B cell (primary cell): ENCODE measurements at regions not wholly inside any gene's neighbourhood (a gene's known extent, or its start where the extent isn't known, plus 50 kb on each side); places are given as distances from the start of the nearest gene placed in this dataset.
"Not testable (repeated sequence)": the region's sequence is repeated elsewhere in the genome, so short reads cannot be mapped to it uniquely, and the experiment has no call there.

Experiments
- EZH2 ChIP-seq: IDR thresholded peaks from 2 replicates; pipeline ENCODE4 v1.6.1; 2012; ENCODE audit warnings: borderline replicate concordance, low read depth, mild to moderate bottlenecking, moderate library complexity, low read length; ENCODE audit not compliant: insufficient read depth, poor library complexity, severe bottlenecking
- TF ChIP-seq, protein P1 (sequence below): fragments of 200-600 bp; IDR thresholded peaks from one replicate; pipeline ENCODE4 v1.8.0; 2022; ENCODE audit warnings: antibody characterized with exemption, mild to moderate bottlenecking

DNA sequence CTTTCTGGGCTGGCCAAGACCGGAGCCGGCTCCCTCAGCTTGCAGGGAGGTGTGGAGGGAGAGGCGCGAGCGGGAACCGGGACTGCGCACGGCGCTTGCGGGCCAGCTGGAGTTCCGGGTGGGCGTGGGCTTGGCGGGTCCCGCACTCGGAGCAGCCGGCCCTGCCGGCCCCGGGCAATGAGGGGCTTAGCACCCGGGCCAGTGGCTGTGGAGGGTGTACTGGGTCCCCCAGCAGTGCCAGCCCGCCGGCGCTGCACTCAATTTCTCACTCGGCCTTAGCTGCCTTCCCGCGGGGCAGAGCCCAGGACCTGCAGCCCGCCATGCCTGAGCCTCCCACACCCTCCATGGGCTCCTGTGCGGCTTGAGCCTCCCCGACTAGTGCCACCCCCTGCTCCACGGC is 61.9 kb upstream of the EEF1E1 start:
- TF ChIP-seq, protein P1, sequence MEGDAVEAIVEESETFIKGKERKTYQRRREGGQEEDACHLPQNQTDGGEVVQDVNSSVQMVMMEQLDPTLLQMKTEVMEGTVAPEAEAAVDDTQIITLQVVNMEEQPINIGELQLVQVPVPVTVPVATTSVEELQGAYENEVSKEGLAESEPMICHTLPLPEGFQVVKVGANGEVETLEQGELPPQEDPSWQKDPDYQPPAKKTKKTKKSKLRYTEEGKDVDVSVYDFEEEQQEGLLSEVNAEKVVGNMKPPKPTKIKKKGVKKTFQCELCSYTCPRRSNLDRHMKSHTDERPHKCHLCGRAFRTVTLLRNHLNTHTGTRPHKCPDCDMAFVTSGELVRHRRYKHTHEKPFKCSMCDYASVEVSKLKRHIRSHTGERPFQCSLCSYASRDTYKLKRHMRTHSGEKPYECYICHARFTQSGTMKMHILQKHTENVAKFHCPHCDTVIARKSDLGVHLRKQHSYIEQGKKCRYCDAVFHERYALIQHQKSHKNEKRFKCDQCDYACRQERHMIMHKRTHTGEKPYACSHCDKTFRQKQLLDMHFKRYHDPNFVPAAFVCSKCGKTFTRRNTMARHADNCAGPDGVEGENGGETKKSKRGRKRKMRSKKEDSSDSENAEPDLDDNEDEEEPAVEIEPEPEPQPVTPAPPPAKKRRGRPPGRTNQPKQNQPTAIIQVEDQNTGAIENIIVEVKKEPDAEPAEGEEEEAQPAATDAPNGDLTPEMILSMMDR: not testable (repeated sequence)
- TF ChIP-seq EZH2: not testable (repeated sequence)
